Esophagus muscularis mucosa (tissue), 4 donors: ENCODE measurements at regions not wholly inside any gene's neighbourhood (a gene's known extent, or its start where the extent isn't known, plus 50 kb on each side); places are given as distances from the start of the nearest gene placed in this dataset.

Experiments used
- DNase-seq: peaks from one replicate; pipeline ENCODE4 v3.0.0-alpha.2; 2017; ENCODE audit errors: extremely low spot score
- H3K27ac ChIP-seq, 4 donors: fragments of 200-600 bp; sonication (generic); replicated peaks in 1 of 4; 1 replicate in 3 of 4; 2 replicates in 1 of 4; pipeline ENCODE4 v1.5.1; 2016 to 2019; ENCODE audit warnings: mild to moderate bottlenecking in 1 of 4
- H3K27me3 ChIP-seq, 4 donors: fragments of 200-600 bp; sonication (generic); one replicate each; pipeline versions ENCODE4 v1.5.1 to v1.6.0; 2016 to 2019
- H3K36me3 ChIP-seq, 4 donors: fragments of 200-600 bp; sonication (generic); one replicate each; pipeline ENCODE4 v1.5.1; 2016 to 2019
- H3K4me1 ChIP-seq, 4 donors: fragments of 200-600 bp; sonication (generic); one replicate each; pipeline ENCODE4 v1.5.1; 2016 to 2019
- H3K4me3 ChIP-seq, 4 donors: fragments of 200-600 bp; sonication (generic); 1 replicate in 2 of 4; 2 replicates in 2 of 4; pipeline ENCODE4 v1.5.1; 2016 to 2019; ENCODE audit warnings: mild to moderate bottlenecking in 4 of 4, moderate library complexity in 1 of 4
- H3K9me3 ChIP-seq, 4 donors: fragments of 200-600 bp; sonication (generic); 1 replicate in 3 of 4; 2 replicates in 1 of 4; pipeline ENCODE4 v1.5.1; 2016 to 2019
- EP300 ChIP-seq: sonication (generic); formaldehyde crosslinking; IDR thresholded peaks from one replicate; pipeline ENCODE4 v1.6.1; 2017; ENCODE audit warnings: antibody characterized with exemption
- POLR2A ChIP-seq: fragments of 450-650 bp; IDR thresholded peaks from one replicate; pipeline ENCODE4 v1.6.1; 2017; ENCODE audit warnings: antibody characterized with exemption, moderate library complexity, mild to moderate bottlenecking, low read depth
- POLR2AphosphoS5 ChIP-seq, 2 donors: sonication (generic); formaldehyde crosslinking; IDR thresholded peaks; one replicate each; pipeline ENCODE4 v1.6.1; 2017; ENCODE audit warnings: antibody characterized with exemption in 2 of 2
- WGBS: methylation state at CpG from one replicate; pipeline ENCODE4 v1.1.5; 2018; 5-methylcytosine and 5-hydroxymethylcytosine counted together
- intact Hi-C: fragments of 100-400 bp; cut with DNase I; formaldehyde crosslinking; loops from one replicate; pipeline ENCODE4 v1.15.1; 2023
- TF ChIP-seq, protein P1 (sequence below), 3 experiments: fragments of 200-600 bp in 2 of 3; fragments of 450-650 bp in 1 of 3; sonication (generic) in 2 of 3; IDR thresholded peaks; one replicate each; pipeline ENCODE4 v1.5.1; 2017 to 2019; ENCODE audit warnings: antibody characterized with exemption in 3 of 3, mild to moderate bottlenecking in 2 of 3, moderate library complexity in 1 of 3

DNA sequence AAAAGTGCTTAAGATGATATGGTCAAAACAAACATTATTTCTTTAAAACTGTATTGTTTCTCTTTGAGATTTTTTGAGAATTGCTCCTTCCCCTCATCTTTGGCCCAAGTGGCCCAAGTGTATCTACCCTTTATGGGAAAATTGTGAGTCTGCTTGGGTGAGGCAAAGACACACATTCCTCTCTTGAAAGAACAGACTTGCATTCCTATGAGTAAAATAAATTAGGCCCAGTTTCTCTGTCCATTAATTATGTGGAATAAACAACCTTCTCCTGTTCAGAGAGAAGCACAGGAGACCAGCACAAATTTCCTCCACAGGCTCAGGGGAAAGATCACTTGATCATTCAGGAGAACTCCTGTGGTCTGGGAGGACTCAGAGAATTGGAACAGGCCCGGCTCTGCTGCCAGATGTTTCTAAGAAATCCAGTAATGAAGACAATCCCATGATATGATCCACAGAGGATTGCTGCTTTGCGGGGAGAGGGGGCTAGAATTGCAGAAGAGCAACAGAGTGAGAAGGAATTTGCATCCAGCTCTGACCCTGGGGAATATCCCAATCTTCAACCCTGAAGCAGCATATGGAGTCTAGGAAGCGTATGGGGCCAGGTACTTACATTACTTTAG, 53.8 kb upstream of the BOC start:
- H3K4me1 ChIP-seq, result peaks cover 0 to 68% (median 55%) of the 10 kb centered on the region in 4 donors
- WGBS, result 61% methylated on average over 3 of the region's 3 CpGs

DNA sequence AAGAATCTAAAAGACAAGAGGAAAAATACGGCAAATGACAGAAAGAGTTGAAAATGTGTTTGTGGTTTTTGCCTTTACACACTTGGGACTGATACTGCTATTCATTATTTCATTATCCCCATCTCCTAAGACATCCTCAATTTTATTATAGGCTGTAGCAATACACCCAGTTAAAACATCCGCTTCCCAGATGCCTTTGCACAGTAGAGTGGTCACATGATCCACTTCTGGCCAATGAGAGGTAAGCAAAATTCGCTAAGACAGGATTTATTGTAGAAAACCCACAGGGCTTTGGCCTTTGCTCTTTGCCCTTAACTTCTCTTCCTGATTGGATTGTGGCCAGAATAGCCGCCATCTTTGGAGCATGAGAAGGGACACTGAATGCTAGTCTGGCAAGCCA, 53.2 kb upstream of the BOC start:
- peaks cover 0 to 62% (median 50%) of the 10 kb centered on the region in 4 donors for H3K4me1 ChIP-seq
- peak overlapping the region; percentile 68 to 79 (median 70) for H3K27ac ChIP-seq
- no peaks in the 10 kb centered on the region for H3K27me3 ChIP-seq
- peak; percentile 77 for DNase-seq
- no peaks in the 10 kb centered on the region for H3K36me3 ChIP-seq
- 92% methylated on average over 4 of the region's 4 CpGs for WGBS
- intact Hi-C loops, result no loop called here
- no peak for TF ChIP-seq POLR2A
- TF ChIP-seq, protein P1, sequence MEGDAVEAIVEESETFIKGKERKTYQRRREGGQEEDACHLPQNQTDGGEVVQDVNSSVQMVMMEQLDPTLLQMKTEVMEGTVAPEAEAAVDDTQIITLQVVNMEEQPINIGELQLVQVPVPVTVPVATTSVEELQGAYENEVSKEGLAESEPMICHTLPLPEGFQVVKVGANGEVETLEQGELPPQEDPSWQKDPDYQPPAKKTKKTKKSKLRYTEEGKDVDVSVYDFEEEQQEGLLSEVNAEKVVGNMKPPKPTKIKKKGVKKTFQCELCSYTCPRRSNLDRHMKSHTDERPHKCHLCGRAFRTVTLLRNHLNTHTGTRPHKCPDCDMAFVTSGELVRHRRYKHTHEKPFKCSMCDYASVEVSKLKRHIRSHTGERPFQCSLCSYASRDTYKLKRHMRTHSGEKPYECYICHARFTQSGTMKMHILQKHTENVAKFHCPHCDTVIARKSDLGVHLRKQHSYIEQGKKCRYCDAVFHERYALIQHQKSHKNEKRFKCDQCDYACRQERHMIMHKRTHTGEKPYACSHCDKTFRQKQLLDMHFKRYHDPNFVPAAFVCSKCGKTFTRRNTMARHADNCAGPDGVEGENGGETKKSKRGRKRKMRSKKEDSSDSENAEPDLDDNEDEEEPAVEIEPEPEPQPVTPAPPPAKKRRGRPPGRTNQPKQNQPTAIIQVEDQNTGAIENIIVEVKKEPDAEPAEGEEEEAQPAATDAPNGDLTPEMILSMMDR (IDR thresholded peaks at IDR 0.05), result no peak
- no peak for TF ChIP-seq EP300
- no peak for TF ChIP-seq POLR2AphosphoS5 (IDR thresholded peaks at IDR 0.05)
- no peak overlapping the region for H3K4me3 ChIP-seq
- no peaks in the 10 kb centered on the region for H3K9me3 ChIP-seq

More for the DNA sequence above, 53.8 kb upstream of the BOC start:
- DNase-seq, result peak; percentile 92
- peak overlapping the region; percentile 68 to 79 (median 70) for H3K27ac ChIP-seq
- no peak overlapping the region for H3K4me3 ChIP-seq
- intact Hi-C loops, result no loop called here
- H3K9me3 ChIP-seq, result no peaks in the 10 kb centered on the region
- no peaks in the 10 kb centered on the region for H3K36me3 ChIP-seq
- H3K27me3 ChIP-seq, result no peaks in the 10 kb centered on the region
- TF ChIP-seq EP300, result no peak
- TF ChIP-seq POLR2AphosphoS5 (IDR thresholded peaks at IDR 0.05), result peak in 1 of 2 donors; percentile 44
- TF ChIP-seq, protein P1 (IDR thresholded peaks at IDR 0.05), result no peak
- no peak for TF ChIP-seq POLR2A
